ENCODE measurements at regions not wholly inside any gene's neighbourhood (a gene's known extent, or its start where the extent isn't known, plus 50 kb on each side); places are given as distances from the start of the nearest gene placed in this dataset.

DNA sequence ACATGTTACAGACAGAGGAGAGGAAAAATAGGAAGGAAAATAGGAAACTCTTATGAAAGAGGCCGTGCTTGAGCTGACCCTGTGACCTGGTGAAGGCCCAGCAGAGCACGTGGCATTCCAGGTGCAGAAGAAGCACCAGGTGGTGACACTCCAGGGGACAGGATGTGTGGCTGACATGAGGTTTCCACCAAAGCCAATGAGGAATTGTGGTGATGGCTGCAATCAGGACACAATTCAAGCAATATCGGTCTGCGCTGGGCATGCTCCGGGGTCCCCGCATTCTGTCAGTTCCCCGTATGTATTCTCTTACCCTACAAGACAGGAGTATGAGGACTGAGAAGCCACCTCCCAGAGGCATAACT is 504.2 kb downstream of the EIPR1 start:
- Mint-ChIP-seq H3K4me1 (ENCODE audit: low read depth) (peaks cover 4% of the 10 kb centered on the region), H3K4me3 (ENCODE audit: low read depth) (no peak overlapping the region), H3K27me3 (no peaks in the 10 kb centered on the region), H3K36me3 (ENCODE audit: insufficient read depth) (no peaks in the 10 kb centered on the region), H3K9me3 (ENCODE audit: low read depth) (peaks cover 6% of the 10 kb centered on the region), H3K27ac (no peak overlapping the region)
- no peak for DNase-seq (ENCODE audit: low spot score, unreplicated experiment)
- TF ChIP-seq, protein P1, sequence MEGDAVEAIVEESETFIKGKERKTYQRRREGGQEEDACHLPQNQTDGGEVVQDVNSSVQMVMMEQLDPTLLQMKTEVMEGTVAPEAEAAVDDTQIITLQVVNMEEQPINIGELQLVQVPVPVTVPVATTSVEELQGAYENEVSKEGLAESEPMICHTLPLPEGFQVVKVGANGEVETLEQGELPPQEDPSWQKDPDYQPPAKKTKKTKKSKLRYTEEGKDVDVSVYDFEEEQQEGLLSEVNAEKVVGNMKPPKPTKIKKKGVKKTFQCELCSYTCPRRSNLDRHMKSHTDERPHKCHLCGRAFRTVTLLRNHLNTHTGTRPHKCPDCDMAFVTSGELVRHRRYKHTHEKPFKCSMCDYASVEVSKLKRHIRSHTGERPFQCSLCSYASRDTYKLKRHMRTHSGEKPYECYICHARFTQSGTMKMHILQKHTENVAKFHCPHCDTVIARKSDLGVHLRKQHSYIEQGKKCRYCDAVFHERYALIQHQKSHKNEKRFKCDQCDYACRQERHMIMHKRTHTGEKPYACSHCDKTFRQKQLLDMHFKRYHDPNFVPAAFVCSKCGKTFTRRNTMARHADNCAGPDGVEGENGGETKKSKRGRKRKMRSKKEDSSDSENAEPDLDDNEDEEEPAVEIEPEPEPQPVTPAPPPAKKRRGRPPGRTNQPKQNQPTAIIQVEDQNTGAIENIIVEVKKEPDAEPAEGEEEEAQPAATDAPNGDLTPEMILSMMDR (IDR thresholded peaks at IDR 0.05; ENCODE audit: unreplicated experiment) = no peak

DNA sequence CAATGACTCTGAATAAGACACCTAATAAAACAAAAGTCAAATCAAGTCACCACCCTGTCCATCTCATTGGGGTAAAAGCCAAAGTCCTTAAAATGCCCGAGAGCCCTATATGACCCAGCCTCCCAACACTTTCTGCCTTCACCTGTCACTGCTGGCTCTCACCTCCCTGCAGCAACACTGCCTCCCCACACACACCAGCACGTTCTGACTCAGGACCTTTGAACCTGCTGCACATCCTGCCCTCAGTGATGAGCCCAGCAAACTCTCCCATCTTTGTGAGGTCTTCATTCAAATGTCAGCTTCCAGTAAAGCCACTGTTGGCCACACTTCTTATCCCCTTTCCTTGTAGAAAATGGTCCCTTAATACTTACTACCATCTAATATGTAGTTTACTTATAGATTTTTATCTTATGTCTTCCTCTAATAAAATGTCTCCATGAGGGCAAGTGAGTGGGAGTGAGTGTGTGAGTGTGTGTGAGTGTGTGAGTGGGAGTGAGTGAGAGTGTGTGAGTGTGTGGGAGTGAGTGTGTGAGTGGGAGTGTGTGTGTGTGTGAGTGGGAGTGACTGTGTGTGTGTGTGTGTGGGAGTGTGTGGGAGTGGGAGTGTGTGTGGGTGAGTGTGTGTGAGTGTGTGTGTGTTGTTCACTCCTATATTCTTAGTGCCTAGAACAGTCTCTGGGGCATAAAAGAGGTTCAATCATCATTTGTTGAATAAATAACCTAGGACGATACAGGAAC is 504.7 kb downstream of the EIPR1 start:
- no peak overlapping the region for H3K4me3 Mint-ChIP-seq (ENCODE audit: low read depth)
- no peak overlapping the region for H3K27ac Mint-ChIP-seq
- H3K9me3 Mint-ChIP-seq (ENCODE audit: low read depth) = peaks cover 6% of the 10 kb centered on the region
- no peaks in the 10 kb centered on the region for H3K36me3 Mint-ChIP-seq (ENCODE audit: insufficient read depth)
- H3K4me1 Mint-ChIP-seq (ENCODE audit: low read depth) = peaks cover 4% of the 10 kb centered on the region
- TF ChIP-seq, protein P1 (IDR thresholded peaks at IDR 0.05; ENCODE audit: unreplicated experiment) = no peak
- H3K27me3 Mint-ChIP-seq = peaks cover under 1% of the 10 kb centered on the region
- no peak for DNase-seq (ENCODE audit: low spot score, unreplicated experiment)

DNA sequence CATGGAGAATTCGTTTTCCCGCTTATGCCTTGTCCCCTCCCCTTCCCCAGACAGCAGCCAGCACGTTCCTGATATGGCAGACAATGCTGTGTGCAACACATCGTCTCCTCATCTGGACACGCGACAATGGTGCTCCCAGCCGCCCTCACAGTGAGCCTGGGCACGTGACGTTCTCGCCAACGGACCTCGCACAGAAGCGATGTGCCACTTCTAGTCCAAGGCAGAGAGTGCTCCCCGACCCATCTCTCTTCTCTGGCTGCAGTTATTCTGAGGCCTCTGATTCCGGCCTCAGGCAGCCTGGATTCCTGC is 505.4 kb downstream of the EIPR1 start:
- TF ChIP-seq, protein P1 (IDR thresholded peaks at IDR 0.05; ENCODE audit: unreplicated experiment) = no peak
- Mint-ChIP-seq H3K4me1 (ENCODE audit: low read depth) (peaks cover 4% of the 10 kb centered on the region), H3K9me3 (ENCODE audit: low read depth) (peaks cover 3% of the 10 kb centered on the region), H3K36me3 (ENCODE audit: insufficient read depth) (no peaks in the 10 kb centered on the region), H3K4me3 (ENCODE audit: low read depth) (no peak overlapping the region), H3K27ac (no peak overlapping the region), H3K27me3 (peaks cover 4% of the 10 kb centered on the region)
- no peak for DNase-seq (ENCODE audit: low spot score, unreplicated experiment)

DNA sequence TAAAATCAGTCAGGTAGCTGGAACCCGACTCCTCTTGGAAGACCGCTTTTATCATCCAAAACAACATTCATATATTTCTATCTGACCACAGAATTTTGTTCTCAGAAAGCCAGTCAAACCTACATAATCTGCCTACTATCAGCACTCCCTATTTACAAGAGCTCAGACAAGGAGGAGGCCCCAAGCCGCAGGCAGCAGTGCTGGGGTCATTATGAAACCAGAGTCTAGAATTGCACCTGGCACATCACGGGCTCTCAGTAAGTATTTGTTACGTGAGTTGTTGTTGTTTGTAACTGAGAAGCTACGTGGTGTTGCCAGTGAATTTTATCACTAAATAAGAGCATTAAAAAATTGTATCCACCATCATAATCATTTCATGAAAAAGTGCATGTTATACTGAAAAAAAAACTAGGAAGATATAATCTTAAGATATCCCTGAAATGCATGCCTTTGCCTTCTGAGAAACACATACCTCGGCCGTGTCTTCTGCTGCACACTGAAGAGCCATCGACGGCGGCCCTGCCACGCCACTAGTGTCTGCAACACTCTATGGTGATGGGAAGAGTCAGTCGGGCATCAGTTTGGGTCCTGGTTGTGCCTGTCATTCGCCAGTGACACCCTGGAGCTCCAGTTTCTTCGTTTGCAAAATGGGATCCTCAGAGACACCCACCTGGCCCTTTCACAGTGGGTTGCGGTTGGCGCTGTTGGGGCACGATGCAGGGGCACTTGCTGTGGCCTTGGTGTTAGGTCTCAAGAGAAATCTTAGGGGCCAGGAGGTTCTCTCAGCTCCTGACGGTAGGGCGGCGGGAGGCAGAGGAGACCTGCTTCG is 505.9 kb downstream of the EIPR1 start:
- Mint-ChIP-seq H3K9me3 (ENCODE audit: low read depth) (no peaks in the 10 kb centered on the region), H3K27ac (no peak overlapping the region), H3K27me3 (peaks cover 4% of the 10 kb centered on the region), H3K4me1 (ENCODE audit: low read depth) (peaks cover 4% of the 10 kb centered on the region), H3K4me3 (ENCODE audit: low read depth) (no peak overlapping the region), H3K36me3 (ENCODE audit: insufficient read depth) (no peaks in the 10 kb centered on the region)
- TF ChIP-seq, protein P1 (IDR thresholded peaks at IDR 0.05; ENCODE audit: unreplicated experiment) = no peak
- DNase-seq (ENCODE audit: low spot score, unreplicated experiment) = no peak

DNA sequence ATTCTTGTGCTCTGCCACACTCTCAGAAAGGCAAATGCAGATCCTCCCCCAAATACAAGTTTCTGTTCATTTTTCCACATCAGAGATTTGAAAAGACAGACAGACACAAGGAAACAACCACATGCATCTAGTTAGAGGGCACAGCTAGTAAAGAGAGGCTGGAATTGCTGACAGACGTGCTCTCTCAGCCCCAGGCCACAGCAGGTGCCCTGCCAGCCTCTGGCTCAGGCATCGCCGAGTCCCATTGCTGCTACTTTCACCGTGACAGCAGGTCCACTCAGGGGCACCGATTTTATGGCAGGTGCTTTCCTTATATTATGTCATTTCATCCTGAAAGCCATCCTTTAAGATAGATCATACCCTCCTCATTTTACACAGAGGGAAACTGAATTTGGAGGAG is 507.5 kb downstream of the EIPR1 start:
- Mint-ChIP-seq H3K9me3 (ENCODE audit: low read depth) (no peaks in the 10 kb centered on the region), H3K36me3 (ENCODE audit: insufficient read depth) (no peaks in the 10 kb centered on the region), H3K27ac (no peak overlapping the region), H3K4me1 (ENCODE audit: low read depth) (peaks cover 4% of the 10 kb centered on the region), H3K27me3 (peaks cover 4% of the 10 kb centered on the region), H3K4me3 (ENCODE audit: low read depth) (no peak overlapping the region)
- TF ChIP-seq, protein P1 (IDR thresholded peaks at IDR 0.05; ENCODE audit: unreplicated experiment) = no peak
- DNase-seq (ENCODE audit: low spot score, unreplicated experiment) = no peak

All from progenitor cell of endocrine pancreas (in vitro differentiated cells).